HG03175 (cell line): ENCODE measurements at regions not wholly inside any gene's neighbourhood (a gene's known extent, or its start where the extent isn't known, plus 50 kb on each side); places are given as distances from the start of the nearest gene placed in this dataset.

Source experiments
- ATAC-seq: cut with Tn5 transposase; IDR thresholded peaks from one replicate; pipeline ENCODE4 v1.9.1; 2021; ENCODE audit warnings: mild to moderate bottlenecking, moderate library complexity; ENCODE audit not compliant: unreplicated experiment

GRCh38 chr4:17068392-17068791, 169.9 kb upstream of the LDB2 start:
- no peak for ATAC-seq

- ATAC-seq, result no peak
Observed at GRCh38 chr4:17066972-17067371, 168.5 kb upstream of the LDB2 start.

GRCh38 chr4:17066236-17066635, 167.8 kb upstream of the LDB2 start:
- ATAC-seq, result no peak

- ATAC-seq, result no peak
Observed at GRCh38 chr4:17065821-17066220, 167.4 kb upstream of the LDB2 start.

GRCh38 chr4:17064959-17065358, 166.5 kb upstream of the LDB2 start:
- no peak for ATAC-seq

- no peak for ATAC-seq
Observed at GRCh38 chr4:17063888-17064287, 165.4 kb upstream of the LDB2 start.

- no peak for ATAC-seq
Observed at GRCh38 chr4:17060230-17060629, 161.8 kb upstream of the LDB2 start.

GRCh38 chr4:17058916-17059741, 160.7 kb upstream of the LDB2 start:
- ATAC-seq, result no peak

- ATAC-seq, result no peak
Observed at GRCh38 chr4:17058536-17058915, 160.1 kb upstream of the LDB2 start.

GRCh38 chr4:17057035-17057434, 158.6 kb upstream of the LDB2 start:
- ATAC-seq, result no peak

- ATAC-seq, result no peak
Observed at GRCh38 chr4:17055788-17056187, 157.3 kb upstream of the LDB2 start.

- no peak for ATAC-seq
Observed at GRCh38 chr4:17045866-17046265, 147.4 kb upstream of the LDB2 start.

GRCh38 chr4:17038510-17039176, 140.2 kb upstream of the LDB2 start:
- no peak for ATAC-seq

GRCh38 chr4:17033768-17034181, 135.3 kb upstream of the LDB2 start:
- ATAC-seq, result no peak

- ATAC-seq, result no peak
Observed at GRCh38 chr4:17033025-17033767, 134.8 kb upstream of the LDB2 start.

- ATAC-seq, result no peak
Observed at GRCh38 chr4:17030543-17030942, 132.1 kb upstream of the LDB2 start.

GRCh38 chr4:17029964-17030363, 131.5 kb upstream of the LDB2 start:
- no peak for ATAC-seq

GRCh38 chr4:17029432-17029831, 131.0 kb upstream of the LDB2 start:
- ATAC-seq, result no peak

- ATAC-seq, result no peak
Observed at GRCh38 chr4:17027495-17027894, 129.1 kb upstream of the LDB2 start.

- ATAC-seq, result no peak
Observed at GRCh38 chr4:17024425-17024824, 126.0 kb upstream of the LDB2 start.

GRCh38 chr4:17020901-17021300, 122.5 kb upstream of the LDB2 start:
- ATAC-seq, result no peak

GRCh38 chr4:17020451-17020850, 122.0 kb upstream of the LDB2 start:
- no peak for ATAC-seq
